Panc1 (cell line): ENCODE measurements at regions not wholly inside any gene's neighbourhood (a gene's known extent, or its start where the extent isn't known, plus 50 kb on each side); places are given as distances from the start of the nearest gene placed in this dataset.

Experiments
- ATAC-seq: fragments of 200-7000 bp; cut with Tn5 transposase; 2 replicates; pipeline ENCODE4 v1.9.1; 2020; ENCODE audit warnings: mild to moderate bottlenecking, moderate library complexity
- BruUV-seq: library from RNA; stranded (reverse); fragments of 400-500 nt; replicated peaks from 2 replicates; lab custom pipeline; 2021; lab: Mats Ljungman, UMichigan
- CTCF ChIA-PET: fragments of 300-600 bp; sonication (Branson Sonifier 250); formaldehyde crosslinking; loops from one replicate; lab custom pipeline; 2022; ENCODE audit warnings: antibody characterized with exemption; lab: Charles Lee
- POLR2A ChIA-PET: fragments of 300-600 bp; sonication (Branson Sonifier 250); formaldehyde crosslinking; loops from one replicate; lab custom pipeline; 2022; ENCODE audit warnings: antibody characterized with exemption; lab: Charles Lee
- DNase-seq: peaks from one replicate; pipeline ENCODE4 v3.0.0-alpha.2; 2010; ENCODE audit warnings: low read depth, low spot score
- H3K27ac ChIP-seq: 2 replicates; pipeline ENCODE4 v1.5.1; 2011; ENCODE audit warnings: mild to moderate bottlenecking, low read length, inconsistent platforms
- H3K27me3 ChIP-seq: fragments of 200-500 bp; sonication (Bioruptor generic); 2 replicates; pipeline ENCODE4 v1.6.0; 2014; ENCODE audit warnings: low read length, inconsistent platforms; ENCODE audit not compliant: control insufficient read depth, insufficient read depth
- H3K36me3 ChIP-seq: fragments of 200-500 bp; sonication (Bioruptor generic); 2 replicates; pipeline ENCODE4 v1.5.1; 2014; ENCODE audit warnings: inconsistent platforms, mild to moderate bottlenecking, low read length, moderate library complexity; ENCODE audit not compliant: control insufficient read depth, insufficient read depth
- H3K4me1 ChIP-seq: 2 replicates; pipeline ENCODE4 v1.5.1; 2011; ENCODE audit warnings: inconsistent platforms, mild to moderate bottlenecking, low read length, moderate library complexity; ENCODE audit not compliant: control insufficient read depth, insufficient read depth
- H3K4me3 ChIP-seq, 2 experiments: 2 replicates each; pipeline ENCODE4 v1.5.1; 2011 to 2012; ENCODE audit warnings: low read depth in 2 of 2, low read length in 2 of 2, mild to moderate bottlenecking in 2 of 2, inconsistent platforms in 1 of 2, moderate library complexity in 1 of 2
- H3K9me3 ChIP-seq: fragments of 200-500 bp; sonication (Bioruptor generic); 2 replicates; pipeline ENCODE4 v1.5.1; 2014; ENCODE audit warnings: low read depth, mild to moderate bottlenecking, inconsistent platforms, low read length, moderate library complexity; ENCODE audit not compliant: control insufficient read depth, insufficient read depth
- POLR2AphosphoS5 ChIP-seq: IDR thresholded peaks from 2 replicates; pipeline ENCODE4 v1.6.1; 2012; ENCODE audit warnings: mild to moderate bottlenecking, low read depth, low read length, moderate library complexity
- REST ChIP-seq, 2 experiments: IDR thresholded peaks; 2 replicates each; pipeline ENCODE4 v1.6.1; 2011 to 2012; ENCODE audit warnings: low read depth in 2 of 2, control low read depth in 1 of 2, low read length in 1 of 2, mild to moderate bottlenecking in 1 of 2, moderate library complexity in 1 of 2; ENCODE audit not compliant: insufficient read depth in 1 of 2
- SIN3A ChIP-seq: IDR thresholded peaks from 2 replicates; pipeline ENCODE4 v1.6.1; 2012; ENCODE audit warnings: low read depth, mild to moderate bottlenecking, low read length, moderate library complexity, borderline replicate concordance; ENCODE audit not compliant: insufficient read depth
- TCF7L2 ChIP-seq: IDR thresholded peaks from 2 replicates; pipeline ENCODE4 v1.6.1; 2011; ENCODE audit warnings: mild to moderate bottlenecking, low read depth, low read length, inconsistent platforms
- in situ Hi-C: cut with HindIII; loops from 2 replicates; pipeline ENCODE4 v1.10.0; 2016; ENCODE audit warnings: low sequenced_read_pairs, low pct_unique_long_range_greater_than_20kb
- intact Hi-C: fragments of 100-400 bp; cut with micrococcal nuclease; formaldehyde crosslinking; loops from one replicate; pipeline ENCODE4 v1.10.0; 2022; ENCODE audit not compliant: unreplicated experiment
- TF ChIP-seq, protein P1 (sequence below): fragments of 450-650 bp; IDR thresholded peaks from 2 replicates; pipeline ENCODE4 v1.5.1; 2017; ENCODE audit warnings: mild to moderate bottlenecking

- in situ Hi-C loops (no loop called here), intact Hi-C loops (no loop called here)
- ChIA-PET CTCF (no interaction called here), POLR2A (no interaction called here)
- Histone ChIP-seq H3K9me3 (no peaks in the 10 kb centered on the region; the same call in 1 of the 2 replicates), H3K4me3 (no peak overlapping the region), H3K27ac (no peak overlapping the region), H3K4me1 (no peaks in the 10 kb centered on the region), H3K36me3 (no peaks in the 10 kb centered on the region), H3K27me3 (no peaks in the 10 kb centered on the region)
- DNase-seq: no peak
- TF ChIP-seq TCF7L2 (no peak), SIN3A (no peak), REST (IDR thresholded peaks at IDR 0.05; ENCODE audit: insufficient read depth in 1 of 2, low read depth in 2 of 2, low read length in 1 of 2) (no peak)
- TF ChIP-seq, protein P1, sequence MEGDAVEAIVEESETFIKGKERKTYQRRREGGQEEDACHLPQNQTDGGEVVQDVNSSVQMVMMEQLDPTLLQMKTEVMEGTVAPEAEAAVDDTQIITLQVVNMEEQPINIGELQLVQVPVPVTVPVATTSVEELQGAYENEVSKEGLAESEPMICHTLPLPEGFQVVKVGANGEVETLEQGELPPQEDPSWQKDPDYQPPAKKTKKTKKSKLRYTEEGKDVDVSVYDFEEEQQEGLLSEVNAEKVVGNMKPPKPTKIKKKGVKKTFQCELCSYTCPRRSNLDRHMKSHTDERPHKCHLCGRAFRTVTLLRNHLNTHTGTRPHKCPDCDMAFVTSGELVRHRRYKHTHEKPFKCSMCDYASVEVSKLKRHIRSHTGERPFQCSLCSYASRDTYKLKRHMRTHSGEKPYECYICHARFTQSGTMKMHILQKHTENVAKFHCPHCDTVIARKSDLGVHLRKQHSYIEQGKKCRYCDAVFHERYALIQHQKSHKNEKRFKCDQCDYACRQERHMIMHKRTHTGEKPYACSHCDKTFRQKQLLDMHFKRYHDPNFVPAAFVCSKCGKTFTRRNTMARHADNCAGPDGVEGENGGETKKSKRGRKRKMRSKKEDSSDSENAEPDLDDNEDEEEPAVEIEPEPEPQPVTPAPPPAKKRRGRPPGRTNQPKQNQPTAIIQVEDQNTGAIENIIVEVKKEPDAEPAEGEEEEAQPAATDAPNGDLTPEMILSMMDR: no peak
- no peak for ATAC-seq
- no TSS peak for BruUV-seq
Measured at GRCh38 chr3:175916191-175916934, 1057.2 kb downstream of the NAALADL2 start.

GRCh38 chr3:175914785-175915184 lies 1055.7 kb downstream of the NAALADL2 start:
- no peak for DNase-seq
- POLR2A ChIA-PET: no interaction called here
- Histone ChIP-seq H3K4me3 (no peak overlapping the region), H3K36me3 (no peaks in the 10 kb centered on the region), H3K9me3 (no peaks in the 10 kb centered on the region; the same call in 1 of the 2 replicates), H3K4me1 (no peaks in the 10 kb centered on the region), H3K27ac (no peak overlapping the region), H3K27me3 (no peaks in the 10 kb centered on the region)
- TF ChIP-seq TCF7L2 (no peak), REST (IDR thresholded peaks at IDR 0.05; ENCODE audit: insufficient read depth in 1 of 2, low read depth in 2 of 2, low read length in 1 of 2) (no peak), POLR2AphosphoS5 (no peak), SIN3A (no peak)
- TF ChIP-seq, protein P1: no peak
- BruUV-seq: no TSS peak
- intact Hi-C loops: no loop called here
- in situ Hi-C loops: no loop called here
- no peak for ATAC-seq
- CTCF ChIA-PET: no interaction called here
